WI38 (cell line): ENCODE measurements at regions not wholly inside any gene's neighbourhood (a gene's known extent, or its start where the extent isn't known, plus 50 kb on each side); places are given as distances from the start of the nearest gene placed in this dataset.

Experiments used
- H3K4me3 ChIP-seq: 2 replicates; pipeline ENCODE4 v1.5.1; 2011; ENCODE audit warnings: low read depth, mild to moderate bottlenecking, control low read depth, low read length
- CTCF ChIP-seq: IDR thresholded peaks from 2 replicates; pipeline ENCODE4 v1.5.1; 2012; ENCODE audit warnings: low read depth, mild to moderate bottlenecking, control low read depth, low read length

GRCh38 chr7:85447004-85447403, 260.1 kb upstream of the SEMA3D start:
- TF ChIP-seq CTCF = no peak
- H3K4me3 ChIP-seq = no peak overlapping the region

- no peak overlapping the region for H3K4me3 ChIP-seq
- no peak for TF ChIP-seq CTCF
Measured at GRCh38 chr7:85426487-85426960, 239.7 kb upstream of the SEMA3D start.

- TF ChIP-seq CTCF = no peak
Measured at GRCh38 chr7:85424298-85424697, 237.4 kb upstream of the SEMA3D start.

GRCh38 chr7:85423209-85423895, 236.5 kb upstream of the SEMA3D start:
- TF ChIP-seq CTCF = no peak
- no peak overlapping the region for H3K4me3 ChIP-seq

More at GRCh38 chr7:85424298-85424697, 237.4 kb upstream of the SEMA3D start:
- H3K4me3 ChIP-seq = no peak overlapping the region

GRCh38 chr7:85415743-85416142, 228.9 kb upstream of the SEMA3D start:
- H3K4me3 ChIP-seq = no peak overlapping the region
- no peak for TF ChIP-seq CTCF

GRCh38 chr7:85413718-85414117, 226.9 kb upstream of the SEMA3D start:
- H3K4me3 ChIP-seq = no peak overlapping the region
- no peak for TF ChIP-seq CTCF

- no peak overlapping the region for H3K4me3 ChIP-seq
- no peak for TF ChIP-seq CTCF
Measured at GRCh38 chr7:85412912-85413311, 226.1 kb upstream of the SEMA3D start.
